Peyer's patch (tissue), 4 donors: ENCODE measurements at regions not wholly inside any gene's neighbourhood (a gene's known extent, or its start where the extent isn't known, plus 50 kb on each side); places are given as distances from the start of the nearest gene placed in this dataset.

ENCODE experiments used
- DNase-seq, 3 donors: peaks; one replicate each; pipeline ENCODE4 v3.0.0-alpha.2; 2017 to 2019
- H3K27ac ChIP-seq, 4 donors: fragments of 200-600 bp; sonication (generic); one replicate each; pipeline ENCODE4 v1.5.1; 2016 to 2019
- H3K27me3 ChIP-seq, 2 donors: fragments of 200-600 bp; sonication (generic); one replicate each; pipeline ENCODE4 v1.5.1; 2019
- H3K36me3 ChIP-seq, 3 donors: fragments of 200-600 bp; sonication (generic); one replicate each; pipeline ENCODE4 v1.5.1; 2016 to 2019
- H3K4me1 ChIP-seq, 4 donors: fragments of 200-600 bp; sonication (generic); one replicate each; pipeline ENCODE4 v1.5.1; 2016 to 2019
- H3K4me3 ChIP-seq, 4 donors: fragments of 200-600 bp; sonication (generic); 1 replicate in 3 of 4; 2 replicates in 1 of 4; pipeline ENCODE4 v1.5.1; 2016 to 2019; ENCODE audit warnings: mild to moderate bottlenecking in 1 of 4
- H3K9me3 ChIP-seq, 4 donors: fragments of 200-600 bp; sonication (generic); one replicate each; pipeline ENCODE4 v1.5.1; 2016 to 2019; ENCODE audit warnings: mild to moderate bottlenecking in 1 of 4
- POLR2A ChIP-seq, 2 donors: fragments of 450-650 bp; IDR thresholded peaks; one replicate each; pipeline ENCODE4 v1.5.1; 2017; ENCODE audit warnings: antibody characterized with exemption in 2 of 2, mild to moderate bottlenecking in 2 of 2, moderate library complexity in 2 of 2
- TF ChIP-seq, protein P1 (sequence below), 6 experiments: fragments of 450-650 bp in 4 of 6; fragments of 200-600 bp in 2 of 6; sonication (generic) in 1 of 6; IDR thresholded peaks; one replicate each; pipeline ENCODE4 v1.5.1; 2017 to 2019; ENCODE audit warnings: antibody characterized with exemption in 6 of 6, mild to moderate bottlenecking in 3 of 6, moderate library complexity in 1 of 6

DNA sequence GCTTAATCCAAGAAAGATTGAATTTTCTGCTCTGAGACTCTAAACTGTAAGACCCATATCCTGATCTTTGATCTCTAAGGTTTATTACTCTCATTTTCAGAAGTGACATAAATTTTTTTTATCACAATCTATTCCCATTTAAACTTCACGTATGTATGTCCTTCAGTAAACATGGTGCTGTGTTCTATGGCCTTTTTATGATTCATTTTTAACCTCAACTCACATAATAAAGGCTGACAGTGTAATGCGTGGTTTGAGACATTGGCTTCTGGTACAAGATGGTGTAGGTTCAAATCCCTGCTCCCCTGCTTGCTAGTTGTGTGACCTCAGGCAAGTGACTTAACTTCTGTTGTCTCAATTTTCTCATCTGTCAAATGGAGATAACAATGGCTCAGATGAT, 306.0 kb upstream of the AADAT start:
- no peaks in the 10 kb centered on the region for H3K36me3 ChIP-seq
- no peak overlapping the region for H3K27ac ChIP-seq
- no peak for DNase-seq
- H3K4me3 ChIP-seq, result no peak overlapping the region
- no peaks in the 10 kb centered on the region for H3K9me3 ChIP-seq
- H3K4me1 ChIP-seq, result no peaks in the 10 kb centered on the region
- no peaks in the 10 kb centered on the region for H3K27me3 ChIP-seq
- TF ChIP-seq, protein P1, sequence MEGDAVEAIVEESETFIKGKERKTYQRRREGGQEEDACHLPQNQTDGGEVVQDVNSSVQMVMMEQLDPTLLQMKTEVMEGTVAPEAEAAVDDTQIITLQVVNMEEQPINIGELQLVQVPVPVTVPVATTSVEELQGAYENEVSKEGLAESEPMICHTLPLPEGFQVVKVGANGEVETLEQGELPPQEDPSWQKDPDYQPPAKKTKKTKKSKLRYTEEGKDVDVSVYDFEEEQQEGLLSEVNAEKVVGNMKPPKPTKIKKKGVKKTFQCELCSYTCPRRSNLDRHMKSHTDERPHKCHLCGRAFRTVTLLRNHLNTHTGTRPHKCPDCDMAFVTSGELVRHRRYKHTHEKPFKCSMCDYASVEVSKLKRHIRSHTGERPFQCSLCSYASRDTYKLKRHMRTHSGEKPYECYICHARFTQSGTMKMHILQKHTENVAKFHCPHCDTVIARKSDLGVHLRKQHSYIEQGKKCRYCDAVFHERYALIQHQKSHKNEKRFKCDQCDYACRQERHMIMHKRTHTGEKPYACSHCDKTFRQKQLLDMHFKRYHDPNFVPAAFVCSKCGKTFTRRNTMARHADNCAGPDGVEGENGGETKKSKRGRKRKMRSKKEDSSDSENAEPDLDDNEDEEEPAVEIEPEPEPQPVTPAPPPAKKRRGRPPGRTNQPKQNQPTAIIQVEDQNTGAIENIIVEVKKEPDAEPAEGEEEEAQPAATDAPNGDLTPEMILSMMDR (IDR thresholded peaks at IDR 0.05), result no peak

DNA sequence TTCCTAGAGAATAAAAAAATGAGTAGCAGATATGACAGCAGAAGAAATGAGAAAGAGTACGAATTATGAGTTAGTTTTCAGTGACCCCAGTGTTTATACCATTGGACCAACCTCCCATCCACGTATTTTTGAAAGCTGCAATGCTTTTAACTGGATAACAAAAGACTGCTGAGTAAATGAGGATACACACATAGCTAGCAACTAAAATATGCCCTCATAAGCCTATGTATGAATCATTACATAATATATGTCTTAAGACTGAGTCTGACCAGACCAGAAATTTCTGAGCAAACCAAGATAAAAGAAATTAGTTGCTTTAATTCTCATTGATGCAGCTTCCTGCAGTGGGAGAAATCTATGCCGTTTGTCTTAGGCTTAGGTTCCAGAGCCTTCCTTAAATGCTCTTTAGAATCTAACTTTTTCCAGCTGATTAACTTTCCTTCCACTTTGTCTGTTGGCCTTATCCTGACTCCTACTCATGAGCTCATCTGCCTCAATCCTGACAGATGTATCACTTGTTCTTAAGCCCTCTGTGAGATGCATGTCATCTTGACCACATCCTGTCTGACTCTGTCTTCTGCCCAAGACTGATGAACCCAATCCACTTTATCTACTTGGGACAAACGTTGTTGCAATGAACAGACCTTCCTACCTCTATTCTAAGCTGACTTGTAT, 301.4 kb upstream of the AADAT start:
- Histone ChIP-seq H3K4me3 (no peak overlapping the region), H3K36me3 (no peaks in the 10 kb centered on the region), H3K27me3 (no peaks in the 10 kb centered on the region), H3K9me3 (no peaks in the 10 kb centered on the region), H3K27ac (no peak overlapping the region), H3K4me1 (no peaks in the 10 kb centered on the region)
- DNase-seq, result no peak
- TF ChIP-seq, protein P1 (IDR thresholded peaks at IDR 0.05), result no peak
- TF ChIP-seq POLR2A (IDR thresholded peaks at IDR 0.05), result no peak

DNA sequence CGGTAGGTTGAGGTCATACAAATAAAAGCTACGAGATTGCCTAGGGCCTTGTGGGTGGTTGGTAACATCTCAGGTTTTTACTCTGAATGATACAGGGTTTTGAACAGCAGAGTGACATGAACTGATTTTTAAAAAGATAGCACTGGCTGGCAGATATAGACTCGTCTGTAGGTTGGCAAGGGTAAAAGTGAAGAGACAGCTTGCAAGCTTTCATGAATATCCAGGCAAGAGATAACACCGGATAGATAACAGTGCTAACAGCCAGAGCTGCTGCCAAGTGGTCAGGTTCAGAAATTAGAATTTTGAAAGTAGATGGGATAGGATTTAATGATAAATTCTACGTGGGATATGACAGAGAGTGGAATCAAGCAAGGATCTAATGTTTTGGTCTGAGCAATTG, 299.7 kb upstream of the AADAT start:
- Histone ChIP-seq H3K9me3 (no peaks in the 10 kb centered on the region), H3K27ac (no peak overlapping the region), H3K4me1 (no peaks in the 10 kb centered on the region), H3K27me3 (no peaks in the 10 kb centered on the region), H3K36me3 (no peaks in the 10 kb centered on the region), H3K4me3 (no peak overlapping the region)
- TF ChIP-seq, protein P1 (IDR thresholded peaks at IDR 0.05), result no peak
- TF ChIP-seq POLR2A (IDR thresholded peaks at IDR 0.05), result no peak
- no peak for DNase-seq

DNA sequence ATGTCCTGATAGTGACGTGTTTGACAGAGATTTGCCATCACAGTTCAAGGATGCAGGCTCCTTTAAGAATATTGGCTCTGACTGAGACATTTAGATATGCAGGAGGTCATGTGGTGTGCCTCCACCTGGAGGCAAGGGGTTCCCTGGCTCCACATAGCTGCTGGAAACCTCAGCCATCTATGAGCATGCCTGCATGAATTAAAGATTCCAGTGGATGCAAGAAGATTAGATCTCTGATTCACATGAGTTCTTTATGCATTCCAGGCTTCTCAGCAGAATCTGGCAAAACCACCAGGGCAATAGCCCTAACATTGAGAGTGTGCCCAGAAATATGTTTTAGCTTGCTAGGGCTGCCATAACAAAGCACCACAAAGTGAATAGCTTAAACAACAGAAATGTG, 298.5 kb upstream of the AADAT start:
- H3K4me1 ChIP-seq, result no peaks in the 10 kb centered on the region
- no peaks in the 10 kb centered on the region for H3K36me3 ChIP-seq
- no peak overlapping the region for H3K27ac ChIP-seq
- no peak for DNase-seq
- H3K27me3 ChIP-seq, result no peaks in the 10 kb centered on the region
- TF ChIP-seq POLR2A (IDR thresholded peaks at IDR 0.05), result no peak
- TF ChIP-seq, protein P1 (IDR thresholded peaks at IDR 0.05), result no peak
- H3K4me3 ChIP-seq, result no peak overlapping the region
- H3K9me3 ChIP-seq, result no peaks in the 10 kb centered on the region

DNA sequence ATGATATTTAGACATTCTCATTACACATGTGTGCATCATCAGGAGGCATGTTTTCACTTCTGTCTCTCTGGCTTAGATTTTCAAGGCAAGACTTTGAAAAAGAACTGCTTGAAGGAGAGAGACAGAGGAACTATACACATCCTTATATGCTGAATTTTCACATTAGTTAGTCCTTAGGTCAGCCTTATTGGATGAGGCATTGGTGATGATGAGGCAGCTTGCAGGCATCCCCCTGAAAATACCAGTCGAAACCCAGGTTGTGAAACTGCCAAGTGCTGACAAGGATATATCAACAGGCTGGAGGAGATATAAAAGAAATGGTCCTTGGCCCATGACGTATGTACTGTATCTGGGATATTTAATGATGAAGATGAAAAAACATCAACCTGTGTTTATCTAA, 297.2 kb upstream of the AADAT start:
- Histone ChIP-seq H3K27me3 (no peaks in the 10 kb centered on the region), H3K4me1 (no peaks in the 10 kb centered on the region), H3K4me3 (no peak overlapping the region), H3K36me3 (no peaks in the 10 kb centered on the region), H3K27ac (no peak overlapping the region), H3K9me3 (no peaks in the 10 kb centered on the region)
- no peak for DNase-seq
- TF ChIP-seq, protein P1 (IDR thresholded peaks at IDR 0.05), result no peak
- no peak for TF ChIP-seq POLR2A (IDR thresholded peaks at IDR 0.05)

DNA sequence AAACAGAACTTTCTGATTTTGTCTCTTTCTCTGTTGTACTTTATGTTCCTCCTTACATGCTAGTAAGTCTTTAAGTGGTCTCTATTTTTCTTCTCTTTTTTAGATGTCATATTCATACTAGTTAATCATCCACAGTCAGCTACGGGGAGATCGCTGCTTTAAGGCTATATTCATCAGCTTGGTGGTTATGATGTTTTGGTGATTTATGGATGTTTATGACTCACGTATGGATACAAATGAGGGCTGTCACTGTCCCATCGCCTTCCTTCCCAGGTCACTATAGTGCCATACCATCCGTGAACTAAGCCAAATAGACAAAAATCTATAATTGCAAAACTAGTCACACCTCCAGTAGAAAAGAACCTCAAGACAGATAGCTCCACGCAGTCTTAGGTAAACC, 296.8 kb upstream of the AADAT start:
- Histone ChIP-seq H3K36me3 (no peaks in the 10 kb centered on the region), H3K9me3 (no peaks in the 10 kb centered on the region), H3K4me3 (no peak overlapping the region), H3K4me1 (no peaks in the 10 kb centered on the region), H3K27ac (no peak overlapping the region), H3K27me3 (no peaks in the 10 kb centered on the region)
- no peak for TF ChIP-seq POLR2A (IDR thresholded peaks at IDR 0.05)
- TF ChIP-seq, protein P1 (IDR thresholded peaks at IDR 0.05), result no peak
- DNase-seq, result no peak
